Gastrocnemius medialis (tissue), 4 donors: ENCODE measurements at regions not wholly inside any gene's neighbourhood (a gene's known extent, or its start where the extent isn't known, plus 50 kb on each side); places are given as distances from the start of the nearest gene placed in this dataset.

Experiments used
- ATAC-seq, 2 donors: fragments of 150-250 bp; one replicate each; pipeline ENCODE4 v1.9.1; 2016
- DNase-seq, 2 donors: peaks; one replicate each; pipeline ENCODE4 v3.0.0-alpha.2; 2019
- H3K27ac ChIP-seq, 4 donors: fragments of 200-600 bp; sonication (generic); 1 replicate in 1 of 4; 2 replicates in 3 of 4; pipeline ENCODE4 v1.5.1; 2016 to 2018; ENCODE audit warnings: mild to moderate bottlenecking in 2 of 4, moderate library complexity in 1 of 4
- H3K27me3 ChIP-seq, 3 donors: fragments of 200-600 bp; sonication (generic) in 2 of 3; 1 replicate in 1 of 3; 2 replicates in 2 of 3; pipeline versions ENCODE4 v1.5.1 to v1.6.0; 2016 to 2019; ENCODE audit warnings: mild to moderate bottlenecking in 1 of 3, moderate library complexity in 1 of 3
- H3K36me3 ChIP-seq, 2 donors: fragments of 200-600 bp; sonication (generic) in 1 of 2; one replicate each; pipeline ENCODE4 v1.5.1; 2017 to 2018
- H3K4me1 ChIP-seq, 2 donors: fragments of 200-600 bp; sonication (generic) in 1 of 2; one replicate each; pipeline ENCODE4 v1.5.1; 2016 to 2017; ENCODE audit warnings: mild to moderate bottlenecking in 2 of 2
- H3K4me3 ChIP-seq, 4 donors: fragments of 200-600 bp; sonication (generic) in 3 of 4; 1 replicate in 1 of 4; 2 replicates in 3 of 4; pipeline ENCODE4 v1.5.1; 2016 to 2019; ENCODE audit warnings: mild to moderate bottlenecking in 2 of 4
- H3K9me3 ChIP-seq, 3 donors: fragments of 200-600 bp; sonication (generic) in 2 of 3; 1 replicate in 1 of 3; 2 replicates in 2 of 3; pipeline ENCODE4 v1.5.1; 2016 to 2019
- POLR2A ChIP-seq, 2 donors: fragments of 450-650 bp; IDR thresholded peaks; one replicate each; pipeline ENCODE4 v1.6.1; 2017; ENCODE audit warnings: antibody characterized with exemption in 2 of 2, mild to moderate bottlenecking in 2 of 2, moderate library complexity in 2 of 2
- in situ Hi-C, 4 donors: fragments of 200-750 bp; cut with MboI; loops; one replicate each; pipeline versions ENCODE4 v1.15.0 to v1.8.0; 2017; ENCODE audit warnings: low sequenced_read_pairs in 4 of 4
- intact Hi-C: fragments of 100-400 bp; cut with DNase I; formaldehyde crosslinking; loops from one replicate; pipeline ENCODE4 v1.15.1; 2023; ENCODE audit warnings: low total_unique reads
- TF ChIP-seq, protein P1 (sequence below), 5 experiments: fragments of 450-650 bp in 3 of 5; fragments of 200-600 bp in 2 of 5; sonication (generic) in 2 of 5; IDR thresholded peaks in 4 of 5; conservative IDR thresholded peaks in 1 of 5; 1 replicate in 4 of 5; 2 replicates in 1 of 5; pipeline ENCODE4 v1.5.1; 2016 to 2019; ENCODE audit warnings: antibody characterized with exemption in 5 of 5, mild to moderate bottlenecking in 3 of 5, moderate library complexity in 3 of 5

DNA sequence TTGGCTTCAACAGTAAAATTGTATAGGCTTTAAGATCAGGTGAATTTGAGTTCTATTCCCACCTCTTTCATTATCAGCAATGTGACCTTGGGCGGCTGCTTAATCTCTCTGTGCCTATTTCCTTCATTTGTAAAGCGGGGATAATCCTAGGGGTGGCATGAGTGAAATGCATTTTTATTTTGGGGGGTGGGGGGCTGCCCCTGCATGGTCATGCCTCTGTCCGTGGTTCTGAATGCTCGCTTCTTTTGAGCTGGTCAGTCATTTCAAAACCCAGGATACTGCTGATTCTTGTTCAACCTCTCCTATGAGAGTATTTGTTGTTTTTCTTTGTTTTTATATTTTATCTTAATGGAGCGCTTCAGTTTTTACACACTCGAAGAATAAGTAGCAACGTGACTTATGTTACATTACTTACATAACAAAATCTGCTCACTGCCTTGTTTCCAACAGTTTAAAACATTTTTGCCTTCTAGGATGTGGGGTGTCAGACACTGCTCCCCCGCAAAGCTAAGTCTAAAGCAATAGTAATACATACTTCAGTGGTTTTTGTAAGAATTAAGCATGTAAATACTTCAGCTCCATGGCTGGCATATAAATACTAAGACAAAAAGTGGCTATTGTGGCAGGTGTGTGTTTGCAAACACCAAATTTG is 152.6 kb upstream of the PELI1 start:
- Histone ChIP-seq H3K27me3 (no peaks in the 10 kb centered on the region), H3K36me3 (no peaks in the 10 kb centered on the region), H3K4me3 (no peak overlapping the region), H3K27ac (no peak overlapping the region), H3K4me1 (no peaks in the 10 kb centered on the region), H3K9me3 (no peaks in the 10 kb centered on the region)
- in situ Hi-C loops: no loop called here
- ATAC-seq (no peak), DNase-seq (no peak)
- intact Hi-C loops: no loop called here
- TF ChIP-seq, protein P1, sequence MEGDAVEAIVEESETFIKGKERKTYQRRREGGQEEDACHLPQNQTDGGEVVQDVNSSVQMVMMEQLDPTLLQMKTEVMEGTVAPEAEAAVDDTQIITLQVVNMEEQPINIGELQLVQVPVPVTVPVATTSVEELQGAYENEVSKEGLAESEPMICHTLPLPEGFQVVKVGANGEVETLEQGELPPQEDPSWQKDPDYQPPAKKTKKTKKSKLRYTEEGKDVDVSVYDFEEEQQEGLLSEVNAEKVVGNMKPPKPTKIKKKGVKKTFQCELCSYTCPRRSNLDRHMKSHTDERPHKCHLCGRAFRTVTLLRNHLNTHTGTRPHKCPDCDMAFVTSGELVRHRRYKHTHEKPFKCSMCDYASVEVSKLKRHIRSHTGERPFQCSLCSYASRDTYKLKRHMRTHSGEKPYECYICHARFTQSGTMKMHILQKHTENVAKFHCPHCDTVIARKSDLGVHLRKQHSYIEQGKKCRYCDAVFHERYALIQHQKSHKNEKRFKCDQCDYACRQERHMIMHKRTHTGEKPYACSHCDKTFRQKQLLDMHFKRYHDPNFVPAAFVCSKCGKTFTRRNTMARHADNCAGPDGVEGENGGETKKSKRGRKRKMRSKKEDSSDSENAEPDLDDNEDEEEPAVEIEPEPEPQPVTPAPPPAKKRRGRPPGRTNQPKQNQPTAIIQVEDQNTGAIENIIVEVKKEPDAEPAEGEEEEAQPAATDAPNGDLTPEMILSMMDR (IDR thresholded peaks at IDR 0.05 in 4 of 5, conservative IDR thresholded peaks at IDR 0.05 in 1 of 5): no peak
- no peak for TF ChIP-seq POLR2A (IDR thresholded peaks at IDR 0.05)

- Histone ChIP-seq H3K9me3 (no peaks in the 10 kb centered on the region), H3K27me3 (no peaks in the 10 kb centered on the region), H3K27ac (no peak overlapping the region), H3K4me3 (no peak overlapping the region), H3K4me1 (no peaks in the 10 kb centered on the region), H3K36me3 (no peaks in the 10 kb centered on the region)
- intact Hi-C loops: no loop called here
- TF ChIP-seq, protein P1 (IDR thresholded peaks at IDR 0.05 in 4 of 5, conservative IDR thresholded peaks at IDR 0.05 in 1 of 5): no peak
- TF ChIP-seq POLR2A (IDR thresholded peaks at IDR 0.05): no peak
- DNase-seq (no peak), ATAC-seq (no peak)
- in situ Hi-C loops: no loop called here
Observed at GRCh38 chr2:64298161-64298560, 153.9 kb upstream of the PELI1 start.

DNA sequence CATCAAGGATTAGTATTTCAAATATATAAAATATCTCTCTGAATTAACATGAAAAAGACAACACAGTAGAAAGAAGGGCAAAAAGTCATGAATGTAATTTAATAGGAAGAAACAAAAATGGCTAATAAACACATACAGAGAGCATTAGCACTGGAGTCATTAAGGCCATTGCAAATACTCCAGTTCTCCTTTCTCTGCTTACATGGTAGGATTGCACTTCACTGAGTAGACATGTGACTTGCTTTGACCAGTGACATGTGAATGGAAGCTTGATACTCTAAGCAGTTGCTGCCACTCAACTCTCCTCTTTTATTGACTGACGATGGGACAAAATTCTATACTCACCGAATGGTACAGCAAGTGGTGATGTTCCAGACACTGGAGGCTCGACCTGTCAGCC is 153.9 kb upstream of the LGALSL start:
- no peak for ATAC-seq
- Histone ChIP-seq H3K27me3 (no peaks in the 10 kb centered on the region), H3K9me3 (no peaks in the 10 kb centered on the region), H3K4me1 (no peaks in the 10 kb centered on the region), H3K4me3 (no peak overlapping the region), H3K27ac (no peak overlapping the region), H3K36me3 (no peaks in the 10 kb centered on the region)
- no peak for TF ChIP-seq POLR2A (IDR thresholded peaks at IDR 0.05)
- TF ChIP-seq, protein P1 (IDR thresholded peaks at IDR 0.05 in 4 of 5, conservative IDR thresholded peaks at IDR 0.05 in 1 of 5): no peak
- no peak for DNase-seq
- intact Hi-C loops (no loop called here), in situ Hi-C loops (loop anchor here in 2 of 4 donors (25.0 kb wide), 2 partner anchors 238 to 263 kb away; no protein-coding TSS in a partner anchor)

DNA sequence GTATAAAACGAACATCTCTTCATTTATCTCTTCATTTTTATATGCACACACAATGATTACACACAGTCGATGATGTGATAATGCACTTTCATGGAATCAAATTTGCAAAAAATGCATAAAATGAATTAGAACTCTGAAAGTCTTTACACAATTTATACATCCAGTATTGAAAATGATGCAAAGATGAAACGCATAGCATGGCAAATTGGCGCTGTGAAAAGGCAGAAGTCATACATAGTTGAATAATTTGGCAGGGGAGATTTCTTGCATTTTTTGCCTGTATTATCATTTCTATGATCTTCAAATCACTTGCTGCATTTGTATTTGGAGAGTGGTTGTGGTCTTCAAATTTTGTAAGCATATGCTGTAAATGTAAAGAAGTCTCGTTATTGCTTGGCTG is 150.7 kb upstream of the LGALSL start:
- in situ Hi-C loops: loop anchor here in 2 of 4 donors (25.0 kb wide), 2 partner anchors 241 to 266 kb away; no protein-coding TSS in a partner anchor
- Histone ChIP-seq H3K4me1 (no peaks in the 10 kb centered on the region), H3K9me3 (no peaks in the 10 kb centered on the region), H3K27ac (no peak overlapping the region), H3K4me3 (no peak overlapping the region), H3K36me3 (no peaks in the 10 kb centered on the region), H3K27me3 (no peaks in the 10 kb centered on the region)
- TF ChIP-seq, protein P1 (IDR thresholded peaks at IDR 0.05 in 4 of 5, conservative IDR thresholded peaks at IDR 0.05 in 1 of 5): no peak
- TF ChIP-seq POLR2A (IDR thresholded peaks at IDR 0.05): no peak
- no peak for DNase-seq
- ATAC-seq: no peak
- intact Hi-C loops: no loop called here

- ATAC-seq (no peak), DNase-seq (no peak)
- TF ChIP-seq, protein P1 (IDR thresholded peaks at IDR 0.05 in 4 of 5, conservative IDR thresholded peaks at IDR 0.05 in 1 of 5): no peak
- no peak for TF ChIP-seq POLR2A (IDR thresholded peaks at IDR 0.05)
- Histone ChIP-seq H3K27ac (no peak overlapping the region), H3K4me3 (no peak overlapping the region), H3K27me3 (no peaks in the 10 kb centered on the region), H3K36me3 (no peaks in the 10 kb centered on the region), H3K4me1 (peaks cover under 1 to 7% of the 10 kb centered on the region in 2 donors), H3K9me3 (no peaks in the 10 kb centered on the region)
- intact Hi-C loops (no loop called here), in situ Hi-C loops (loop anchor here in 2 of 4 donors (25.0 kb wide), 2 partner anchors 245 to 270 kb away; no protein-coding TSS in a partner anchor)
Observed at GRCh38 chr2:64307421-64307820, 146.5 kb upstream of the LGALSL start.
